IMR-90 (cell line): ENCODE measurements at regions not wholly inside any gene's neighbourhood (a gene's known extent, or its start where the extent isn't known, plus 50 kb on each side); places are given as distances from the start of the nearest gene placed in this dataset.

Experiments
- CTCF ChIP-seq: conservative IDR thresholded peaks from 2 replicates; pipeline ENCODE4 v1.5.1; 2012; ENCODE audit warnings: mild to moderate bottlenecking, low read depth, low read length, improper control_type of control experiment
- MXI1 ChIP-seq: IDR thresholded peaks from 2 replicates; pipeline ENCODE4 v1.6.1; 2012; ENCODE audit warnings: low read depth, mild to moderate bottlenecking, low read length, moderate library complexity, borderline replicate concordance
- NFE2L2 ChIP-seq: fragments of 150-350 bp; IDR thresholded peaks from 2 replicates; pipeline ENCODE4 v1.6.1; 2016; ENCODE audit warnings: low read depth, mild to moderate bottlenecking, low read length
- POLR2A ChIP-seq: IDR thresholded peaks from 2 replicates; pipeline ENCODE4 v1.6.1; 2012; ENCODE audit warnings: mild to moderate bottlenecking, low read depth, low read length
- RAD21 ChIP-seq: IDR thresholded peaks from 2 replicates; pipeline ENCODE4 v1.6.1; 2012; ENCODE audit warnings: low read length, improper control_type of control experiment
- RCOR1 ChIP-seq: IDR thresholded peaks from 2 replicates; pipeline ENCODE4 v1.6.1; 2012; ENCODE audit warnings: mild to moderate bottlenecking, low read length, improper control_type of control experiment; ENCODE audit not compliant: insufficient replicate concordance
- RFX5 ChIP-seq: IDR thresholded peaks from 2 replicates; pipeline ENCODE4 v1.8.0; 2012; ENCODE audit warnings: low read depth, mild to moderate bottlenecking, low read length, moderate library complexity
- USF2 ChIP-seq: fragments of 150-350 bp; IDR thresholded peaks from 2 replicates; pipeline ENCODE4 v1.6.1; 2017; ENCODE audit warnings: mild to moderate bottlenecking, antibody characterized with exemption, low read length, low read depth

- no peak for TF ChIP-seq POLR2A
- TF ChIP-seq CTCF: no peak
- TF ChIP-seq RAD21: no peak
- TF ChIP-seq MXI1: no peak
- no peak for TF ChIP-seq RCOR1
- no peak for TF ChIP-seq NFE2L2
- TF ChIP-seq RFX5: no peak
- no peak for TF ChIP-seq USF2
Observed at GRCh38 chr2:20919297-20919800, 96.4 kb upstream of the LDAH start.
